GM21737 (cell line): ENCODE measurements at regions not wholly inside any gene's neighbourhood (a gene's known extent, or its start where the extent isn't known, plus 50 kb on each side); places are given as distances from the start of the nearest gene placed in this dataset.
A peak's percentile ranks its signal among the peaks of the same experiment; 100 is the strongest.
"Not testable (repeated sequence)": the region's sequence is repeated elsewhere in the genome, so short reads cannot be mapped to it uniquely, and the experiment has no call there.

Experiments
- ATAC-seq: cut with Tn5 transposase; IDR thresholded peaks from one replicate; pipeline ENCODE4 v1.9.1; 2021; ENCODE audit warnings: mild to moderate bottlenecking, moderate library complexity; ENCODE audit not compliant: unreplicated experiment

DNA sequence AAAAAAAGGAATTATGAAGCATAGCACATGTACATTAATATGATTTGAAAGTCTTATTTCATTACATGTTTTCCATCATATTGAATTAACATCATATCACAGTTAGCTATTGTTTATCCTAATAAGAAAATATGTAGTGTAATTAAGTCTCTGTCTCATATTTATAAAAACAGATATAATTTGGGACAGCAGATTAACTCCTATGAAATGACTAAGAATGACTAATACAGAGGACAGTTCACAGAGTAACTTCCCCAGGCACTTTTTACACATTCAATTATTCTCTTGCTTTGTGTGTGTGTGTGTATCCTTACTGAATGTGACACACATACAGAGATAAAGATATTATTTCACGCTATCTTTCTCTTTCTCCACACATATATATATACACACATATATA, 2400.9 kb upstream of the C9orf72 start:
- ATAC-seq: no peak

DNA sequence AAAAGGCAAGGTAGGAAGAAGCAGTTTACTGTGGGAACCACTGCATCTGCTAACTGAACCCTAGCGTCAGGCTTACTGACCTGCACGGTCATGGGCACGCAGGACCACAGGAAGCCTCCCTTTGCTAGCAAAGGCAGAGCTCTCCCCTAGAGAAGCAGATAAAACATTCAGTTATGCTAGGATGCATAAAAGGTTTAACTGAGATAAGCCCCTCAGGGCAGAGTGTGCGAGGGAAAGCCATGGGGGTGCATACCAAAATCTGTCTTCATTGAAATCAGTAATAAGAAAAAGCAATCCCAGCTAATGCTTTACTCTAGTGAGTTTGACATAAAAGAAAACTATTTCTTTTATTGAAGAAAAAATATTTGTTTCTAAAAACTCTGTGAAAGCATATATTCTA, 2403.7 kb upstream of the C9orf72 start:
- no peak for ATAC-seq

DNA sequence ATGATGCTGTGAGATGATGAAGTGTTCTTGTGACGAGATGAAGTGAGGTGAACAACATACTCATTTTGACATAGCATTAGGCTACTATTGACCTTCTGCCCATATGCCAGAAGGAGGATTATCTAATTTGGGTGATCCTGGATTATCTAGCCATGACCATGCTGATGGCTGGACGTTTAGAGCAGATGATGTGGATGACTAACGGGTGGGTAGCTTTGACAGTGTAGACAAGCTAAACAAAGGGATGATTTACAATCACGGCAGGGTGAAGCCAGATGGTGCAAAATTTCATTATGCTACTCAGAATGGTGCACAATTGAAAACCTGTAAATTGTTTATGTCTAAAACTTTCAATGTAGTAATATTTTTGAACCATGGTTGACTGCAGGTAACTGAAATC, 2403.4 kb upstream of the ACO1 start:
- ATAC-seq: no peak

DNA sequence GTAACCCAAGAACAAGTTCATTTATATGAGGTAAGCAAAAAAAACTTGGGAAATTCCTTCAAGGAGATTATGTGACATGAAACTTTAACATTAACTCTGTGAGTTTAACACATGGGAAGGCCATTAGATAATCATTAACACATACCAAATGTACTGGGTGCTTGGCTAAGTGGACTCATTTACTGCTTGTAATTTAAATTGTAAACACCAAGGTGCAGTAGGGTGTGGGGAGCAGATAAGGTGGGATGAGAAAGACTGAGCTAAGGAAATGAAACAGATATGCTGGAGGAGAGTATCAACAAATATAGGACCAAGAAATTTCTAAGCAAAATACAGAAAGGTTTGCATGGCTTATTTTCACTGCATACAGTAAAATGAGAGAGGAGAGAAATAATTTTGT, 2384.8 kb upstream of the ACO1 start:
- no peak for ATAC-seq

DNA sequence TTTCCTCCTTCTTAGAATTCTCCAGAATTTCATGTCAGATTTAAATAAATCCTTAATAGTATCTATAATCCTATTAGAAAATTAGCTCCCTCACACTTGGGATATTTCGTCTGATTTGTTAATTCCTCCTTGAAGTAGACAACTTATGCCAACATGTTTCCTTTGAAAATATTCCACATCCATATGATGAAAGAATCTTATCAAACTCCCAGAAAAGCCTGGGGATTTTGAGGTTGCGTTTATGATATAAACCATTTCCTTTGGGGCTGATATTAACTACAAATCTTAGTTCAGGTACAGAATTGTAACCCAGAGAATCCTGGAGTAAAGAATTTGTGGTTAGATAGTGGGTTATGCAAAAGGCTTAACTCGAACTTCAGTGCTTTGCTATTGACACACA, 2373.8 kb upstream of the ACO1 start:
- no peak for ATAC-seq

DNA sequence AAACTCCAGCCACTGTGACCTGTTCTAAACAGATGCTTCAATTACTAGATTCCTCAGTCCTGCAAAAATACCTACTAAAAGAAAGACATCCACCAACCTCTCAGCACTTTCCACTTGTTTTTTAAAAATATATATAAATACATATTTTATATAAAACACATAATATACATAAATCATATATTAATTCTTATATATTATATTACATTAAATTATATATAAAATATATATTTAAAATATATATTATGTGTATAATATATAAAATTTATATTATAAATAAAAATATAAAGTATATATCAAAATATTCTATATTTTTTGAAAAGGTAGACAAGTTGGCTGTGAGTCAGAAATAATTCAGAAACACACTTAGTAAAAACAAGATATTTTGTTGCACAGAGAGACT, 2371.8 kb upstream of the ACO1 start:
- no peak for ATAC-seq

DNA sequence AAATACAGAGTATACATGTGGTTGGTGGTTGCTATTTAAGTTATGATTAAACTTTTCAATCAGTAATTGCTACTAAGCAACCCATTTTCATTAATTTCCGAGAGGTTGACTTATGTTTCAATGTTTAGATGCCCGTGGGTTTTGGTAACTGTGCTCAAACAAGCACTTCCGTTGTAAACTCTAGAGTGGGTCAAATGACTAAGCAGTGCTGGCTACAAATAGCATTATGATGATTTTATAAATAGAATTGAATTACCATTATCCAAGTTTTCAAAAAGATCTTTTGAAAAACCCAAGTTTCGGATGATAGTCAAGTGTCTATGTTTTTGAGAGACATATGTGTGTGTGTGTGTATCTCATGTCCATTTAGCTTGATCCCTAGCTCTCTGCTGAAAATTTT, 2369.4 kb upstream of the ACO1 start:
- no peak for ATAC-seq

DNA sequence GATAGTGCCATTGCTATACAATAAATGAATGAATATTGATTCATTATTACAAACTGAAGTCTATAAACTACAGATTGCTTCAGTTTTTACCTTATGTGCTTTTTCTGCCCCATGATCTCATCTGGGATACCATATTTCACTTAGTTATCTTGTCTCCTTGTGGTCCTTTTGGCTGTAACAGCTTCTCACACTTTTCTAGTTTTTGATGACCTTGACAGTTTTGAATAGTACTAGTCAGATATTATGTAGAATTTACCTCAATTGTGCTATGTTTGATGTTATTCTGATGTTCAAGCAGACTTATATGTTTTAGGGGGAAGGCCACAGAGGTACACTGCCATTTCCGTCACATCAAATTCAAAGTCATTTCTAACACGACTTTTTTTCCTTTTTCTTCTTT, 2364.3 kb upstream of the ACO1 start:
- ATAC-seq: no peak

DNA sequence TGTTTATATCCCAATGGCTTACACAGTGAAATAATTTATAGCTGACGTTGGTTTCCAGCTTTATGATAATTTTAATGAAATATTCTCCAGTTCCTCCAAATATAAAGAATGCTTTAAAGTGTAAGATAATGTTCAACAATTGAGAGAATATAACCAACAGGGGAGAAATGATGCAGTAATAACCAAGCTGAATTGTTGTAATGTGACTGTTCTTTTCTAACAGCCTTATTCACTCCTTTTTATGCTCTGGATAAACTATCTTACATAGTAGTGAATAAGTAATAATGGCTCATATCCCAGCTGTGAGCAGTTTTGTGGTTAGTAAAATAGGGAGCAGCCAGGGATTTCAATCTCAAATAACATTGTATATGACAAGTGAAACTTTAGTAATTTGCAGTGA, 2348.7 kb upstream of the ACO1 start:
- ATAC-seq: no peak

DNA sequence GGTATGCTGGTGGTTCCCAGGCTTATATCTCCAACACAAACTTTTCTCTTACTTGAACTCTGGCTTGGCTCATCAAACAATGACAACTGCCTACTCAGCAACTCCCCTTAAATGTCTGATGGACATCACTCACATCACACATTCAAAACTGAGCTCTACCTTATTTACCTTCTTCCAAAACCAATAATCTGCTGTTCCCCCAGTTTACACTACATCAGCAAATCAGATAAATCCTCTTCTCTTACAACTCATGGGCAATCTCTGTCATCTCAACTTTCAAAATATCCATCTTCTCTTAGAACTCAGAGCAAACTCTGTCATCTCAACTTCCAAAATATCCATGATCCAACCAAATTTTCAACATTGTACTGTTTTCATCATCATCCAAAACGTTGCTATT, 2347.9 kb upstream of the ACO1 start:
- no peak for ATAC-seq

DNA sequence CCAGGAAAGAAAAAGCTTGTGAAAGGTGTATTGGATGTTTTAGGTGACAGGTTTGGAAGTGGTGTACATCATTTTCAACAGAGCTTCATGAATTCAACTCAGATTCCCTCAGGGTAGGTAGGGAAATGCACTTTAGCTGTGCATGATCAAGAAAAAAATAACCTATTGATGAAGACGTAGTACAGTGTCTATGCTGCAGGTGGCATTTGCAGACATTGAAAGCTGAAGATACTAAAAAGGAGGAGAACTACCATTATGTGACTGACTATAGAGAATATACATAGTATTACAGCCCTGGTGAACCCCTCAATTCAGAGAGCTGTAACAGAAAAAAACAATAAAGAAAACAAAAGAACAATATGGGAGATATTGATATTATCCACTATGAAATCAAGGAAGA, 2344.7 kb upstream of the ACO1 start:
- ATAC-seq: no peak

DNA sequence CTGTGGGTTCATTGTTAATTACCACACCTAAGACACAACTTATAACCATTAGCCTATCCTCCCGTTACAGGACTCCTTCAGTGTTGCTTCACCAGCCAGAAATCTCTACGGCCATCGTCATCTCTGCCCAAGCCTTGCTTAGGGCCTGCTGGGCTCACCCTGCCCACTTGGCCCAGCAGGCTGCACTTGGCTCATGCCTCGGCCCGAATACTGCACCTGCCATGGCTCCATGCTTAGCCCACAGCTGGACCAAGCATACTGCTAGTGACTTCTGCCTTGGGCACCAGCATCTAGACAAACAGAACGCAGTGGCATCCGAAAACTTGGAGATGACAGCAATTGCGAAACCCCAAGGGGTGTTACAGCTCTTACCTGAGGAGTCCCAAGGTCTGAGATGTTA, 2336.0 kb upstream of the ACO1 start:
- ATAC-seq: no peak

DNA sequence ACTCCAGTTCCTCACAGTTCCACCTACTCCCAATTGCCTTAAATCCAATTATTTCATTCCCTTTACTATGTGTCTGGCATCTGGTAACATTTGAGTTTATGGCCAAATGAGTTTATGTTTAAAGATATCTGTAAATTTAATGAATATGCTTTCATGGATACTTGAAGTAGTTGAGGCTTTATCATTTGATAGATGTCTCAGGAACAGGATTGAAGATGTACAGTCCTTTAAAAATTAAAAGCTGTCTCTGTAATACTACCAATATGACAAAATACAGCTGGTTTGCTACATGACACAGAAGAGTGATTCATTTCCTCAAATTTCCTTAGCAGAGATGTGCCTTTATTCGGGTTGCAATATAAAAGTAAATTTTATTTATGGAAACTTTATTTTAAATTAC, 2326.0 kb upstream of the ACO1 start:
- no peak for ATAC-seq

DNA sequence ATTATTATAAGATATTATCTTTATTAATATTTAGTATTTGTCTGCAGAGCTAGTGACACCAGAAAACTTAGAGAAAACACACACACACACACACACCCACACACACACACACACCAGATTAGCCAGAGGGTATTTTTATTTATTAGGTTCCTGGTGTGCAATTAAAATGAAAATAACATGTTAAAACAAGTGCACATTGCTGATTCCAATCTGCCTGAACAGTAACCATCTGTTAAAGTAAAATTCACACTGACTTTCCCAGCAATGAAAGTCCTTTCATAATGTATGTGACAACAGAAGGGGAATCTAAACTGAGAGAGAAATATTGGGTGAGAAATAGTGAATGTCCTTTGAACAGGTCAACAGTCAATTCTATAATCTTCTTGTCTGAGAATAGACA, 2323.5 kb upstream of the ACO1 start:
- no peak for ATAC-seq

DNA sequence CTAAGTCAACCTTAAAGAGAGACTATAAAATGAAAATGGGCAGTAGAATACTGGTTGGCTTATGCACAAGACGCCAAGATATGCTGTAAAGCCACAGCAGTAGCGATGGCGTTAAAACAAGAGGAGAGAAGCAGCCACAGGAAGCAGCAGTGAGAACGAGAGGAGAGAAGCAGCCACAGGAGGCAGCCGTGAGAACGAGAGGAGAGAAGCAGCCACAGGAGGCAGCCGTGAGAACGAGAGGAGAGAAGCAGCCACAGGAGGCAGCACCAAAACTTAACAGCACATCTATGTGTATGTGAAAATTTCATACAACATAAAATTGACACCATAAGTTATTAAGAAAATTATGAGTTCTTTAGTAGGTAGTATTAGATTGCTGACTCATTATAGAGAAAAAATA, 2318.6 kb upstream of the ACO1 start:
- no peak for ATAC-seq

DNA sequence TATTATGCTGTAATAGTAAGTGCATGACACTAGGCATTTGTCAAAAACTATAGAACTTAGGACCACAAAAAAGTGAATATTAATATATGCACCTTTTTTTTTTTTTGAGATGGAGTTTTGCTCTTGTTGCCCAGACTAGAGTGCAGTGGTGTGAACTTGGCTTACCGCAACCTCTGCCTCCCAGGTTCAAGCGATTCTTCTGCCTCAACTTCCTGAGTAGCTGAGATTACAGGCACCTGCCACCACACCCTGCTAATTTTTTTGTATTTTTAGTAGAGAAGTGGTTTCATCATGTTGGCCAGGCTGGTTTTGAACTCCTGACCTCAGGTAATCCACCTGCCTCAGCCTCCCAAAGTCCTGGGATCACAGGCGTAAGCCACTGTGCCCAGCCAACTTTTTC, 2315.2 kb upstream of the ACO1 start:
- ATAC-seq: not testable (repeated sequence)

DNA sequence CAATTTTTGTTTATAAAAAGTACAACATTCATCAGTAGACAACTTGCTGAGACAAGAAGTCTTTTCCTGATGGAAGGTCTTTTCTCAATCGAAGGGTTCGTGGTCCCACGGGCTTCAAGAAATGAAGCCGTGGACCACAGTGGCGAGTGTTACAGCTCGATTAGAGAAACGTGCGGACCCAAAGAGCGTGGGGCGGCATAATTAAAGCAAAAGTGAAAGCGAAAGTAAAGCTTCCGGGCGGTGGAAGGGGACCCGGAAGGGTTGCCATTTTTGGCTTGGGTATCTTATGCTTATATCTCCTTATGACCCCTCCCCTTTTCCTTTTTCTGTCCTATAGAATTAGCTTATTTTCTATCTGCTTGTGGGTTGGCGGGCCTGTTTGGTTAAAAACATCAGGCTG, 2309.4 kb upstream of the ACO1 start:
- ATAC-seq: no peak

DNA sequence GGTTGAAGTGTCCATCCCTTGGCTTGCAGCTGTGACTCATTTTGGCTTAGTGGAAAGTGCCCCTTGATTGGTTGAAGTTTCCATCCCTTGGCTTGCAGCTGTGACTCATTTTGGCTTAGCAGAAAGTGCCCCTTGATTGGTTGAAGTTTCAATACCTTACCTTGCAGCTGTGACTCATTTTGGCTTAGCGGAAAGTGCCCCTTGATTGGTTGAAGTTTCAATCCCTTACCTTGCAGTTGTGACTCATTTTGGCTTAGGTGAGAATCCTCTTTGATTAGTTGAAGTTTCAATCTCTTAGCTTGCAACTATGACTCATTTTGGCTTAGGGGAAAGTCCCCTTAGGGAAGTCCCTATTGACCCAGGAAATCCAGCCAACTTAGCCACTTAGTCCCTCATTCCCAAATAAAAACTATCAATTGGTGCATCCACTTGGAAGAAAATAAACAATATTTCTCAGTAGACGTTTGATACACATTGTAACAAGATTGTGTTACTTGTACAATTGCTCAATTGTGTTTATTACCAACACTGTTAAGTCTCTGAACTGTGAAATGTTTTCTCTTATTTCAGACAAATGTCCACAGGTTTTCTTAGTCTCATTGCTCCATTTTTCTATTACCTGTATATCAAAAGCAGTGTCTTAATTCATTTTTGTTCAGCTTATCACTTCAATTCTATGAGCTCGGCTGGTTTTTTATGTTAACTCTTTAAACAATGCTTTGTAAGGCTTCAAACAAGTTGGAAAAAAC, 2308.8 kb upstream of the ACO1 start:
- peak; percentile 83 for ATAC-seq

DNA sequence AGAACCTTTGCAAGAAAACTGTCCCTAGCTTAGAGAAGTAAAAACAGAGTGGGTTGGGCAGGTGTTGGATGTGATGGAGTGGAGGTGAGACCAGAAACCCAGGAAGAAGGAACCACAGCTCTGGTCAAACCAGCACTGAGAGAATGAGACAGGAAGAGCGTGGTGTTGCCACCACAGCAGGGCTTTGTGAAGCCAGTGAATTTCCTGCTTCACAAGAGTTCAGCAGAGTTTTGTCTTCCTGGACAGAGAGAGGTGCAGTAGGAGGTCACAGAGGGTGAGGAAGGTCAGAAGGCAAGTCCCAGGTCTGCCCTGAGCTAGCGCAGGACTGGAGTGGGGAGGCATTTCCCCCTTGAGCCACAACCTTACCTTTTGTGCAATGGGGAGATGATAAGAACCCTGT, 2306.2 kb upstream of the ACO1 start:
- ATAC-seq: no peak

DNA sequence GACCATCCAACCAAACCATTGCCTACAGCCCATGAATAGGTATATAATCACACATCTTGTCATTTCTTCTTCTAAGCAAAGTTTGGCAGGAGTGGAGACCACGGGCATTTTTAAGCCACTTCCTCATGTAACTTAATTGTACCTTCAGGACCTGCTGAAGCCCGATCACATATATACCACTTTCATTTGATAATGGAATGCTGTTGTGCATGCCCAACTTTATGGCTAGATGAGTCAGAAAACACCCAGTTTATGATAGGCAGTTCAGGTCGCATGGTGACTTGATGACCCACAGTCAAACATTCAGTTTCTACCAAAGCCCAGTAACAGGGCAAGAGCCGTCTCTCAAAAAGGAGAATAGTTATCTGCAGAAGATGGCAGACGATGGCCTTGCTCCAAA, 2295.0 kb upstream of the ACO1 start:
- no peak for ATAC-seq

DNA sequence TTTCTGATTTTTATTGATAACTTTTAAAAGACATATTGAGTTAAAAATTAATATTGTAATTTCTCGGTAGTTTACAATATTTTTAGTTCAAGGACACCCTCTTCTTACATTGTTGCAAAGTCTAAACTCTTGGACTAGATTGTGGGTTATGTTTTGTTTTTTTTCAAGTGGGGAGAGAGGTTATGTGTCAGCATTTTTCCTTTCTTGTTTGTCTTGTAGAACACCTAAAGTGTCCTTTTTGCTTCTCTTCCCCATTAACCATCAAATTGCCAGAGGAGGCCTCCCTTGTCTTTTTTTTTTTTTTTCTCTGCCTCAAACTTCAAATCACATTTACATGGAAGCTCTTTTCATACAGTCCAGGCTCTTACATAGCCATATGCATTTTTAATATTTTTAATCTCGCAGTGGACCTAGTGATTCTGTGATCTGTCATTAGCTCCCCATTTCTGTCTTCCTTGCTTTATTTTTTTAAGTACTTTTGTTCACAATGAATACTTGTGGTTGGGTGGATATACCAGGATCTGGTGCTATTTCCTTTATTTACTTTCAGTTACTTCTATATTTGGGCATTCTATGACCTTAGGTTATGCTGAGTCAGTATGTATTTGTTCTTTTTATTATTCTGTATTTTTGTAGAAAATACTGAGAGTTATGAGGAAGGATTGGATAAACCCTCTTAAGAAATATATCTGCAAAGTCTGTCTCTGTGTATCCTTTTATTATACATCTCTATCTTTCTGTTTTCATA, 2280.6 kb upstream of the ACO1 start:
- no peak for ATAC-seq

DNA sequence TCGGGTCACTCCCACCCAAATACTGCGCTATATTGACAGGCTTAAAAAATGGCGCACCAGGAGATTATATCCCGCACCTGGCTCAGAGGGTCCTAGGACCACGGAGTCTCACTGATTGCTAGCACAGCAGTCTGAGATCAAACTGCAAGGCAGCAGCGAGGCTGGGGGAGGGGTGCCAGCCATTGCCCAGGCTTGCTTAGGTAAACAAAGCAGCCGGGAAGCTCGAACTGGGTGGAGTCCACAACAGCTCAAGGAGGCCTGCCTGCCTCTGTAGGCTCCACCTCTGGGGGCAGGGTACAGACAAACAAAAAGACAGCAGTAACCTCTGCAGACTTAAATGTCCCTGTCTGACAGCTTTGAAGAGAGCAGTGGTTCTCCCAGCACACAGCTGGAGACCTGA, 2277.3 kb upstream of the ACO1 start:
- ATAC-seq: not testable (repeated sequence)
